ENCODE measurements at regions not wholly inside any gene's neighbourhood (a gene's known extent, or its start where the extent isn't known, plus 50 kb on each side); places are given as distances from the start of the nearest gene placed in this dataset.
"Not testable (repeated sequence)": the region's sequence is repeated elsewhere in the genome, so short reads cannot be mapped to it uniquely, and the experiment has no call there.

GRCh38 chr15:31606931-31607497 lies 280.4 kb downstream of the KLF13 start:
- no peak for TF ChIP-seq CTCF (IDR thresholded peaks at IDR 0.05; ENCODE audit: low read depth, low read length, missing control alignments)
- no peak overlapping the region for H3K4me3 ChIP-seq (replicated peaks; ENCODE audit: low read depth, low read length)
- DNase-seq (ENCODE audit: extremely low read depth, low read depth), result no peak

DNA sequence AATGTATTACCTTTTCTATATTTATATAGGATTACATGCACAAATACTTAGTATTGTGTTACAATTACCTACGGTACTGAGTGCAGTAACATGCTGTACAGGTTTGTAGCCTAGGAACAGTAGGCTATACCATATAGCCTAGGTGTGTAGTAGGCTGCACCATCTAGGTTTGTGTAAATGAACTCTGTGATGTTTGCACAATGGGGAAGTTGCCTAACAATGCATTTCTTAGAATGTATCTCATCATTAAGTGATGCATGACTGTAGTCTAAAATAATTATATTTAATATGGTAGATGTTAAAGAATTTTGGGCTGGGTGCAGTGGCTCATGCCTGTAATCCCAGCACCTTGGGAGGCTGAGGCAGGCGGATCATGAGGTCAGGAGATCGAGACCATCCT lies 281.0 kb downstream of the KLF13 start:
- no peak for TF ChIP-seq CTCF (IDR thresholded peaks at IDR 0.05; ENCODE audit: low read depth, low read length, missing control alignments)
- H3K4me3 ChIP-seq (replicated peaks; ENCODE audit: low read depth, low read length), result no peak overlapping the region
- no peak for DNase-seq (ENCODE audit: extremely low read depth, low read depth)

GRCh38 chr15:31609258-31609681 lies 282.6 kb downstream of the KLF13 start:
- no peak for TF ChIP-seq CTCF (IDR thresholded peaks at IDR 0.05; ENCODE audit: low read depth, low read length, missing control alignments)
- no peak overlapping the region for H3K4me3 ChIP-seq (replicated peaks; ENCODE audit: low read depth, low read length)
- no peak for DNase-seq (ENCODE audit: extremely low read depth, low read depth)

- TF ChIP-seq CTCF (IDR thresholded peaks at IDR 0.05; ENCODE audit: low read depth, low read length, missing control alignments), result no peak
- H3K4me3 ChIP-seq (replicated peaks; ENCODE audit: low read depth, low read length), result no peak overlapping the region
- no peak for DNase-seq (ENCODE audit: extremely low read depth, low read depth)
Measured at GRCh38 chr15:31609906-31610305, 283.3 kb downstream of the KLF13 start.

DNA sequence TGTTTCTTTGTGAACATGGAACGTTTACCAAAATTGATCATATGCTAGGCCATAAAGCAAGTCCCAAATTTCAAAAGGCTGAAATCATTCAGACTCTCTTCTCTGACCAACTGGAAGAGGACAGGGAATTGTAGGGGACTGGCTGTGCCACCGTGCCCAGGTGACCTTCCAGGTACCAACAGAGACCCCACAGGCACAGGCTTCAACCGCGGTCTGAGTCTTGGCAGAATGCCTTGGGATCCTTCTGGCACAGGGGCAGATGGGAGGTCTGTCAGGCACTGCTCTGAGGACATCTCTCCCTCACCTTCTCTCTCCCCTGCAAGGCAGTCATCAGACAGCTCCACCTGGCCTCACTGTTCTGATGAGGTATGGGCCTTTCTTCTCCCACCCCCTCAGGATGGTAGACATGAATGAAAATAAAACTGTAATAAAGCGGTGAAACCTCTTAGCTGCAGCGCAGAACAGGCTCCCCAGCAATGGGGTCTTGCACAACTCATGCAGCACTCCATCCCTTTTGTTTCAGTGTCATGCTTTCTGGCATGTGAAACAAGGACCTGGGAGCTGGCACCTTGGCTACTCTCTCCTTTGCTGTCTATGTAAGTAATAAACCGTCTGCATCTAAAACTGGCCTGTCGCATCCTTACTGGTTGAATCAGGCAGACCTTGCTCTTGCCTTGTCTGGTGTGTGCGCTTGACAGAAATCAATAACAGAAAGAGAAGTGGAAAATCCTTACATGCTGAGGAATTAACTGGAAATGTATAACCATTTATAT lies 289.2 kb downstream of the KLF13 start:
- no peak for TF ChIP-seq CTCF (IDR thresholded peaks at IDR 0.05; ENCODE audit: low read depth, low read length, missing control alignments)
- DNase-seq (ENCODE audit: extremely low read depth, low read depth), result no peak
- H3K4me3 ChIP-seq (replicated peaks; ENCODE audit: low read depth, low read length), result no peak overlapping the region

- H3K4me3 ChIP-seq (replicated peaks; ENCODE audit: low read depth, low read length); DNase-seq (ENCODE audit: extremely low read depth, low read depth): not testable (repeated sequence)
Measured at GRCh38 chr15:31623297-31623696, 296.7 kb downstream of the KLF13 start.

GRCh38 chr15:31624115-31624514 lies 297.5 kb downstream of the KLF13 start:
- DNase-seq (ENCODE audit: extremely low read depth, low read depth); H3K4me3 ChIP-seq (replicated peaks; ENCODE audit: low read depth, low read length): not testable (repeated sequence)

DNA sequence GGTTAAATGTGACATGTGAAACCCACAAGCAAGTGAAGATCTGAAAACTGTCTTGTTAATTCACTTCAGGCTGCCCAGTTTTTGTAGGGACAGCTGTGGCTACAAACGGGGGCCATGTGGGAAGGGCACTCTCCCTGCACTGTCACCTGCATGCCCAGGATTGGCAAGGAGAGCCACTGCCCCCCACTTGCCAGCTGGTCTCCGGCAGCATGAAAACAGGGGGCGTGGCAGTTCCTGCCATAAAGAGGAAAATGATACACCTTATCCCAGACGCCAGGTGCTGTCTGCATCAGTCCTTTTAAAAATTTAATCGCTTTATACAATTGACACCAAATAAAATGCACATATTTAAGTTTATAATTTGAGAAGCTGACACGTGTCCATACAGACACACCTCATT lies 309.1 kb downstream of the KLF13 start:
- H3K4me3 ChIP-seq (replicated peaks; ENCODE audit: low read depth, low read length); DNase-seq (ENCODE audit: extremely low read depth, low read depth): not testable (repeated sequence)

DNA sequence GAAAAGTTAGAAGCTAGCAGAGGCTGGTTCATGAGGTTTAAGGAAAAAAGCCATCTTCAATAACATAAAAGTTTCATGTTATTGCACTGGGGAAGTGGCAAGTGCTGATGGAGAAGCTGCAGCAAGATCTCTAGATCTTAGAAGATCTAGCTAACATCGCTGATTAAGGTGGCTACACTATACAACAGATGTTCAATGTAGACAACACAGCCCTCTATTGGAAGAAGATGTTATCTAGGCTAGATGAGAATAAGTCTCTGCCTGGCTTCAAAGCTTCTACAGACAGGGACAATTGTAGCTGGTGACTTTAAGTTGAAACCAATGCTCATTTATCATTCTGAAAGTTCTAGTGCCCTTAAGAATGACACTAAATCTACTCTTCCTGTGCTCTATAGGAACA lies 310.3 kb downstream of the KLF13 start:
- not testable (repeated sequence) for DNase-seq (ENCODE audit: extremely low read depth, low read depth); H3K4me3 ChIP-seq (replicated peaks; ENCODE audit: low read depth, low read length)

- H3K4me3 ChIP-seq (replicated peaks; ENCODE audit: low read depth, low read length); DNase-seq (ENCODE audit: extremely low read depth, low read depth): not testable (repeated sequence)
Measured at GRCh38 chr15:31643955-31644354, 317.3 kb downstream of the KLF13 start.

GRCh38 chr15:31644761-31645160 lies 318.1 kb downstream of the KLF13 start:
- H3K4me3 ChIP-seq (replicated peaks; ENCODE audit: low read depth, low read length); DNase-seq (ENCODE audit: extremely low read depth, low read depth): not testable (repeated sequence)

GRCh38 chr15:31647337-31647826 lies 320.7 kb downstream of the KLF13 start:
- not testable (repeated sequence) for H3K4me3 ChIP-seq (replicated peaks; ENCODE audit: low read depth, low read length); DNase-seq (ENCODE audit: extremely low read depth, low read depth)
